HepG2 (cell line): ENCODE measurements at regions not wholly inside any gene's neighbourhood (a gene's known extent, or its start where the extent isn't known, plus 50 kb on each side); places are given as distances from the start of the nearest gene placed in this dataset.
"Not testable (repeated sequence)": the region's sequence is repeated elsewhere in the genome, so short reads cannot be mapped to it uniquely, and the experiment has no call there.

Source experiments
- ATAC-seq: fragments of 200-7000 bp; cut with Tn5 transposase; 3 replicates; pipeline ENCODE4 v1.9.1; 2020; ENCODE audit warnings: mild to moderate bottlenecking, moderate library complexity
- BruUV-seq: library from RNA; stranded (reverse); fragments of 400-500 nt; replicated peaks from 2 replicates; lab custom pipeline; 2021; lab: Mats Ljungman, UMichigan
- CTCF ChIA-PET: fragments of 300-600 bp; formaldehyde crosslinking; extraction: SDS; loops from one replicate; lab custom pipeline; 2021; ENCODE audit warnings: low total read pairs, inconsistent platforms, low intra/inter-chr PET ratio; lab: Yijun Ruan, JAX
- POLR2A ChIA-PET: fragments of 350-600 bp; sonication (Branson Sonifier 250); formaldehyde crosslinking; loops from one replicate; lab custom pipeline; 2020; ENCODE audit warnings: antibody characterized with exemption, inconsistent platforms; lab: Yijun Ruan, JAX
- DNase-seq: peaks from one replicate; pipeline ENCODE4 v3.0.0-alpha.2; 2015; ENCODE audit warnings: low spot score
- FAIRE-seq: peaks from 3 replicates; lab custom pipeline; 2011; peaks lifted over from hg19 to GRCh38; lab: Jason Lieb, UNC
- H2AFZ ChIP-seq: one replicate; pipeline ENCODE4 v1.6.1; 2011; ENCODE audit warnings: low read length, inconsistent platforms
- H3K27ac ChIP-seq: fragments of 300-600 bp; 3 replicates; pipeline ENCODE4 v1.8.0; 2011; ENCODE audit warnings: mixed run types, mild to moderate bottlenecking, mixed read lengths, low read length, inconsistent platforms; ENCODE audit not compliant: insufficient read depth; ENCODE audit errors: extremely low read length
- H3K27me3 ChIP-seq, 2 experiments: fragments of 200-600 bp in 1 of 2; 2 replicates in 1 of 2; 3 replicates in 1 of 2; pipeline versions ENCODE4 v1.6.0 to v1.8.0; 2011; ENCODE audit warnings: low read length in 2 of 2, mild to moderate bottlenecking in 2 of 2, moderate library complexity in 2 of 2, inconsistent platforms in 1 of 2; ENCODE audit not compliant: insufficient read depth in 2 of 2, control insufficient read depth in 1 of 2
- H3K36me3 ChIP-seq, 2 experiments: fragments of 200-600 bp in 1 of 2; replicated peaks in 1 of 2; 2 replicates in 1 of 2; 3 replicates in 1 of 2; pipeline versions ENCODE4 v1.5.1 to v1.8.0; 2011; ENCODE audit warnings: low read length in 2 of 2, inconsistent platforms in 1 of 2; ENCODE audit not compliant: insufficient read depth in 2 of 2, control insufficient read depth in 1 of 2
- H3K4me1 ChIP-seq: 2 replicates; pipeline ENCODE4 v1.5.1; 2012; ENCODE audit warnings: low read length, inconsistent platforms; ENCODE audit not compliant: insufficient read depth
- H3K4me2 ChIP-seq: 2 replicates; pipeline ENCODE4 v1.6.0; 2011; ENCODE audit warnings: low read depth, low read length, inconsistent platforms
- H3K4me3 ChIP-seq, 3 experiments: fragments of 200-600 bp in 1 of 3; sonication (generic), shearing (Covaris generic) in 1 of 3; replicated peaks in 1 of 3; 2 replicates each; pipeline ENCODE4 v1.5.1; 2011 to 2016; ENCODE audit warnings: low read length in 3 of 3, inconsistent platforms in 2 of 3, low read depth in 2 of 3, mild to moderate bottlenecking in 2 of 3, control low read depth in 1 of 3, mixed read lengths in 1 of 3; ENCODE audit not compliant: insufficient read depth in 1 of 3
- H3K79me2 ChIP-seq: one replicate; pipeline ENCODE4 v1.6.1; 2011; ENCODE audit warnings: low read length, inconsistent platforms; ENCODE audit not compliant: insufficient read depth
- H3K9ac ChIP-seq: 2 replicates; pipeline ENCODE4 v1.6.0; 2011; ENCODE audit warnings: mild to moderate bottlenecking, low read depth, low read length, inconsistent platforms; ENCODE audit not compliant: insufficient read depth
- H3K9me3 ChIP-seq: 2 replicates; pipeline ENCODE4 v1.5.1; 2012; ENCODE audit warnings: mild to moderate bottlenecking, low read length
- H4K20me1 ChIP-seq: 2 replicates; pipeline ENCODE4 v1.6.0; 2011; ENCODE audit warnings: inconsistent platforms, mild to moderate bottlenecking, low read length, moderate library complexity; ENCODE audit not compliant: insufficient read depth
- ISL2 ChIP-seq: sonication (generic); formaldehyde crosslinking; IDR thresholded peaks from 2 replicates; pipeline ENCODE4 v1.5.0; 2020; ENCODE audit warnings: missing genetic modification reagents
- SAP130 ChIP-seq: IDR thresholded peaks from 2 replicates; pipeline ENCODE4 v1.6.1; 2016; ENCODE audit warnings: low read depth
- WGBS: methylation state at CpG from one replicate; pipeline ENCODE4 v1.1.6; 2017; ENCODE audit warnings: low lambda C conversion rate; 5-methylcytosine and 5-hydroxymethylcytosine counted together
- in situ Hi-C: cut with HindIII; loops from 2 replicates; pipeline ENCODE4 v1.10.0; 2017; ENCODE audit warnings: low pct_unique_long_range_greater_than_20kb; ENCODE audit not compliant: extremely low pct_ligation_motif_present
- intact Hi-C: fragments of 100-400 bp; cut with micrococcal nuclease; formaldehyde crosslinking; loops from one replicate; pipeline ENCODE4 v1.10.0; 2022; ENCODE audit not compliant: unreplicated experiment
- TF ChIP-seq, protein P1 (sequence below): sonication (generic); formaldehyde crosslinking; IDR thresholded peaks from 2 replicates; pipeline ENCODE4 v1.4.0; 2020; ENCODE audit warnings: missing genetic modification reagents

DNA sequence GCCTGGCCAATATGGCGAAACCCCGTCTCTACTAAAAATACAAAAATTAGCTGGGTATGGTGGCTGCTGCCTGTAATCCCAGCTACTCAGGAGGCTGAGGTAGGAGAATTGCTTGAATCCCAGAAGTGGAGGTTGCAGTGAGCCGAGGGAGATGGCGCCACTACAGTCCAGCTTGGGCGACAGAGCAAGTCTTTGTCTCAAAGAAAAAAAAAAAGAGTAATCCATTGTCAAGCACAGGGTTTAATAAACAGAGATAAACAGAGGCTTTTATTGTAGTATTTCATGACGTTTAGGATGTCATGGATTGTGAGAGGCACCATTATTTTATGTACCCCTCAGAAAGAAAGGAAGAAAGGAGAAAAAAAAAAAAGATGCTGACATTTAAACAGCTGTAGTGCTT lies 75.2 kb upstream of the RNU2-1 start:
- TF ChIP-seq, protein P1, sequence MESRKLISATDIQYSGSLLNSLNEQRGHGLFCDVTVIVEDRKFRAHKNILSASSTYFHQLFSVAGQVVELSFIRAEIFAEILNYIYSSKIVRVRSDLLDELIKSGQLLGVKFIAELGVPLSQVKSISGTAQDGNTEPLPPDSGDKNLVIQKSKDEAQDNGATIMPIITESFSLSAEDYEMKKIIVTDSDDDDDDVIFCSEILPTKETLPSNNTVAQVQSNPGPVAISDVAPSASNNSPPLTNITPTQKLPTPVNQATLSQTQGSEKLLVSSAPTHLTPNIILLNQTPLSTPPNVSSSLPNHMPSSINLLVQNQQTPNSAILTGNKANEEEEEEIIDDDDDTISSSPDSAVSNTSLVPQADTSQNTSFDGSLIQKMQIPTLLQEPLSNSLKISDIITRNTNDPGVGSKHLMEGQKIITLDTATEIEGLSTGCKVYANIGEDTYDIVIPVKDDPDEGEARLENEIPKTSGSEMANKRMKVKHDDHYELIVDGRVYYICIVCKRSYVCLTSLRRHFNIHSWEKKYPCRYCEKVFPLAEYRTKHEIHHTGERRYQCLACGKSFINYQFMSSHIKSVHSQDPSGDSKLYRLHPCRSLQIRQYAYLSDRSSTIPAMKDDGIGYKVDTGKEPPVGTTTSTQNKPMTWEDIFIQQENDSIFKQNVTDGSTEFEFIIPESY: peak; percentile 58; the same call in 1 of the 2 replicates
- TF ChIP-seq SAP130 (CRISPR knock-in tag) (0 out of 2 replicates have a peak, but pooled peaks have one; percentile 11), ISL2 (CRISPR knock-in tag) (no peak)
- Histone ChIP-seq H3K4me3 (no peak overlapping the region), H3K36me3 (no peaks in the 10 kb centered on the region), H3K4me2 (no peak overlapping the region), H4K20me1 (no peaks in the 10 kb centered on the region), H3K9me3 (no peaks in the 10 kb centered on the region), H3K27me3 (no peaks in the 10 kb centered on the region), H3K27ac (no peak overlapping the region), H3K9ac (no peak overlapping the region), H3K79me2 (no peaks in the 10 kb centered on the region), H3K4me1 (no peaks in the 10 kb centered on the region), H2AFZ (no peak overlapping the region)
- BruUV-seq: no TSS peak
- CTCF ChIA-PET: interaction anchor here (1.3 to 1.4 kb wide), 2 partner anchors 25 to 284 kb away, joined by 3 to 9 read pairs; partner anchors contain the start of gene RND2
- DNase-seq: no peak
- 68% methylated on average over 6 of the region's 6 CpGs for WGBS
- POLR2A ChIA-PET: no interaction called here
- no peak for ATAC-seq
- FAIRE-seq: no peak
- in situ Hi-C loops: no loop called here
- intact Hi-C loops: no loop called here

DNA sequence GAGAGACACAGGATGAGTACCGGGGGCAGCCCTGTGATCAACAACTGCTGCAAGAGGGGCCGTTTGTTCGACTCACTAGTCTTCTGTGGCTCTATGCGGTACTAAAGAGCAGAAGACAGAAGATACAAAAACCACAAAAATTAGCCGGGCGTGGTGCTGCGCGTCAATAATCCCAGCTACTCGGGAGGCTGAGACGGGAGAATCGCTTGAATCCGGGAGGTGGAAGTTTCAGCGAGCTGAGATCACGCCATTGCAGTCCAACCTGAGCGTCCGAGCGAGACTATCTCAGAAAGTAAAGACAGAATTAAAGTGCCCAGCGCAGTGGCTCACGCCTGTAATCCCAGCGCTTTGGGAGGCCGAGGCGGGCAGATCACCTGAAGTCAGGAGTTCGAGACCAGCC lies 71.0 kb upstream of the RNU2-1 start:
- H3K9ac ChIP-seq, H3K4me1 ChIP-seq, H3K36me3 ChIP-seq, CTCF ChIA-PET, POLR2A ChIA-PET, H3K27me3 ChIP-seq, FAIRE-seq, H2AFZ ChIP-seq, ATAC-seq, H3K79me2 ChIP-seq, intact Hi-C loops, in situ Hi-C loops, DNase-seq, H3K9me3 ChIP-seq, H3K4me2 ChIP-seq, H4K20me1 ChIP-seq, H3K27ac ChIP-seq, H3K4me3 ChIP-seq, BruUV-seq: not testable (repeated sequence)
- WGBS: 92% methylated on average over 8 of the region's 23 CpGs

DNA sequence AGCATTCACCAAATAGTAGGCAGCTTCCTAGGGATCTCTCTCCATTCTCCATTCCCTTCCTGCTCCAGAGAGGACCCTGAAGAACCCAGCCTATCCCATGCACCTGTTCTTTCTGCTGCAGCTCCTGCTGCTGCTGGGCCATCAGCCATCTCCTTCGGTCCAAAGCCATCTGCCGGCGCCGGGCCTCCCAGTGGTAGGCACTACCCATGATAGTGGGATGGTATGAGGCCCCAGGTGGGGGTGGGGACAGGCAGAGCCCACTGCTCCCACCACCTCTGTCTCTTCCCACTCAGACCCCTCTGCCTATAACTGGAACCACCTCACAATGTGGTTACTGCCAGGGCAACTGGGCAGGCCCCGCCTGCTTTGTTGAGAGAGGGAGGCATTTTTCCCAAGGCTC lies 69.3 kb upstream of the RNU2-1 start:
- H3K4me1 ChIP-seq, H3K4me2 ChIP-seq, H3K4me3 ChIP-seq, H2AFZ ChIP-seq, POLR2A ChIA-PET, H3K36me3 ChIP-seq, H3K9me3 ChIP-seq, in situ Hi-C loops, DNase-seq, H3K79me2 ChIP-seq, CTCF ChIA-PET, H3K27me3 ChIP-seq, H3K9ac ChIP-seq, intact Hi-C loops, H3K27ac ChIP-seq, BruUV-seq, H4K20me1 ChIP-seq, FAIRE-seq: not testable (repeated sequence)
- no CpG with 5 or more reads among the region's 5 CpGs for WGBS
- peak; percentile 57 for ATAC-seq
